PC-3 (cell line): ENCODE measurements at regions not wholly inside any gene's neighbourhood (a gene's known extent, or its start where the extent isn't known, plus 50 kb on each side); places are given as distances from the start of the nearest gene placed in this dataset.

Experiments
- ATAC-seq: fragments of 200-7000 bp; cut with Tn5 transposase; 2 replicates; pipeline ENCODE4 v1.9.1; 2020; ENCODE audit warnings: mild to moderate bottlenecking, moderate library complexity
- BruUV-seq: library from RNA; stranded (reverse); fragments of 400-500 nt; replicated peaks from 2 replicates; lab custom pipeline; 2021; lab: Mats Ljungman, UMichigan
- CTCF ChIA-PET: fragments of 300-600 bp; sonication (Branson Sonifier 250); formaldehyde crosslinking; loops from one replicate; lab custom pipeline; 2022; ENCODE audit warnings: antibody characterized with exemption; lab: Charles Lee
- POLR2A ChIA-PET: fragments of 300-600 bp; sonication (Branson Sonifier 250); formaldehyde crosslinking; loops from one replicate; lab custom pipeline; 2022; ENCODE audit warnings: antibody characterized with exemption; ENCODE audit not compliant: unreplicated experiment; lab: Charles Lee
- DNase-seq: peaks from one replicate; pipeline ENCODE4 v3.0.0-alpha.2; 2015
- H2AFZ ChIP-seq: fragments of 300-600 bp; sonication (generic); 2 replicates; pipeline ENCODE4 v1.6.0; 2016; ENCODE audit warnings: antibody characterized with exemption, low read length
- H3F3A ChIP-seq: fragments of 300-600 bp; sonication (generic); one replicate; pipeline ENCODE4 v1.6.0; 2017; ENCODE audit warnings: antibody characterized with exemption, low read length, control low read depth, mild to moderate bottlenecking; ENCODE audit not compliant: unreplicated experiment
- H3K27ac ChIP-seq: fragments of 300-600 bp; sonication (generic); 2 replicates; pipeline ENCODE4 v1.5.1; 2016; ENCODE audit warnings: mild to moderate bottlenecking, low read length
- H3K27me3 ChIP-seq: fragments of 300-600 bp; sonication (generic); 2 replicates; pipeline ENCODE4 v1.6.1; 2016; ENCODE audit warnings: low read length, mixed read lengths
- H3K36me3 ChIP-seq: fragments of 300-600 bp; sonication (generic); 2 replicates; pipeline ENCODE4 v1.6.1; 2016; ENCODE audit warnings: low read depth, mixed run types, low read length, mixed read lengths
- H3K4me1 ChIP-seq: fragments of 300-600 bp; sonication (generic); 2 replicates; pipeline ENCODE4 v1.5.1; 2016; ENCODE audit warnings: low read length; ENCODE audit not compliant: insufficient read depth
- H3K4me2 ChIP-seq: fragments of 300-600 bp; sonication (generic); 2 replicates; pipeline ENCODE4 v1.6.0; 2016; ENCODE audit warnings: low read length
- H3K4me3 ChIP-seq: fragments of 300-600 bp; sonication (generic); 2 replicates; pipeline ENCODE4 v1.5.1; 2016; ENCODE audit warnings: mild to moderate bottlenecking, low read length, mixed read lengths
- H3K79me2 ChIP-seq: fragments of 300-600 bp; sonication (generic); 2 replicates; pipeline ENCODE4 v1.6.1; 2017; ENCODE audit warnings: low read length, mixed read lengths
- H3K9ac ChIP-seq: fragments of 300-600 bp; sonication (generic); 2 replicates; pipeline ENCODE4 v1.6.0; 2016; ENCODE audit warnings: mild to moderate bottlenecking, low read length
- H3K9me2 ChIP-seq: fragments of 300-600 bp; sonication (generic); replicated peaks from 2 replicates; pipeline ENCODE4 v1.6.1; 2016; ENCODE audit warnings: mixed run types, low read length, mixed read lengths
- H3K9me3 ChIP-seq: fragments of 300-600 bp; sonication (generic); 2 replicates; pipeline ENCODE4 v1.6.1; 2016; ENCODE audit warnings: low read length, mixed read lengths
- H4K20me1 ChIP-seq: fragments of 300-600 bp; sonication (generic); 2 replicates; pipeline ENCODE4 v1.6.1; 2016; ENCODE audit warnings: low read length, mixed read lengths
- EZH2 ChIP-seq: fragments of 300-600 bp; sonication (generic); IDR thresholded peaks from one replicate; pipeline ENCODE4 v1.6.1; 2017; ENCODE audit warnings: antibody characterized with exemption, mild to moderate bottlenecking, low read length; ENCODE audit not compliant: unreplicated experiment
- EZH2phosphoT487 ChIP-seq: fragments of 300-600 bp; sonication (generic); IDR thresholded peaks from 2 replicates; pipeline ENCODE4 v1.6.1; 2018; ENCODE audit warnings: mild to moderate bottlenecking, antibody characterized with exemption, low read length, borderline replicate concordance
- intact Hi-C: fragments of 100-400 bp; cut with micrococcal nuclease; formaldehyde crosslinking; loops from 2 replicates; pipeline ENCODE4 v1.9.0; 2023
- TF ChIP-seq, protein P1 (sequence below): fragments of 300-600 bp; sonication (generic); conservative IDR thresholded peaks from 2 replicates; pipeline ENCODE4 v1.5.1; 2017; ENCODE audit warnings: antibody characterized with exemption, low read depth, mild to moderate bottlenecking, low read length

GRCh38 chr11:69903211-69903610 lies 84.0 kb upstream of the FGF3 start:
- TF ChIP-seq EZH2phosphoT487 (no peak), EZH2 (no peak)
- TF ChIP-seq, protein P1, sequence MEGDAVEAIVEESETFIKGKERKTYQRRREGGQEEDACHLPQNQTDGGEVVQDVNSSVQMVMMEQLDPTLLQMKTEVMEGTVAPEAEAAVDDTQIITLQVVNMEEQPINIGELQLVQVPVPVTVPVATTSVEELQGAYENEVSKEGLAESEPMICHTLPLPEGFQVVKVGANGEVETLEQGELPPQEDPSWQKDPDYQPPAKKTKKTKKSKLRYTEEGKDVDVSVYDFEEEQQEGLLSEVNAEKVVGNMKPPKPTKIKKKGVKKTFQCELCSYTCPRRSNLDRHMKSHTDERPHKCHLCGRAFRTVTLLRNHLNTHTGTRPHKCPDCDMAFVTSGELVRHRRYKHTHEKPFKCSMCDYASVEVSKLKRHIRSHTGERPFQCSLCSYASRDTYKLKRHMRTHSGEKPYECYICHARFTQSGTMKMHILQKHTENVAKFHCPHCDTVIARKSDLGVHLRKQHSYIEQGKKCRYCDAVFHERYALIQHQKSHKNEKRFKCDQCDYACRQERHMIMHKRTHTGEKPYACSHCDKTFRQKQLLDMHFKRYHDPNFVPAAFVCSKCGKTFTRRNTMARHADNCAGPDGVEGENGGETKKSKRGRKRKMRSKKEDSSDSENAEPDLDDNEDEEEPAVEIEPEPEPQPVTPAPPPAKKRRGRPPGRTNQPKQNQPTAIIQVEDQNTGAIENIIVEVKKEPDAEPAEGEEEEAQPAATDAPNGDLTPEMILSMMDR = no peak
- intact Hi-C loops = no loop called here
- Histone ChIP-seq H3K27ac (no peak overlapping the region), H3K9me2 (no peaks in the 10 kb centered on the region), H3K27me3 (no peaks in the 10 kb centered on the region), H3K36me3 (no peaks in the 10 kb centered on the region), H2AFZ (no peak overlapping the region), H3K4me1 (peaks cover 20% of the 10 kb centered on the region), H3K9ac (no peak overlapping the region), H4K20me1 (no peaks in the 10 kb centered on the region), H3F3A (no peaks in the 10 kb centered on the region), H3K4me2 (no peak overlapping the region), H3K4me3 (no peak overlapping the region), H3K9me3 (no peaks in the 10 kb centered on the region), H3K79me2 (no peaks in the 10 kb centered on the region)
- DNase-seq (no peak), ATAC-seq (no peak)
- POLR2A ChIA-PET = no interaction called here
- CTCF ChIA-PET = no interaction called here
- BruUV-seq = no TSS peak

DNA sequence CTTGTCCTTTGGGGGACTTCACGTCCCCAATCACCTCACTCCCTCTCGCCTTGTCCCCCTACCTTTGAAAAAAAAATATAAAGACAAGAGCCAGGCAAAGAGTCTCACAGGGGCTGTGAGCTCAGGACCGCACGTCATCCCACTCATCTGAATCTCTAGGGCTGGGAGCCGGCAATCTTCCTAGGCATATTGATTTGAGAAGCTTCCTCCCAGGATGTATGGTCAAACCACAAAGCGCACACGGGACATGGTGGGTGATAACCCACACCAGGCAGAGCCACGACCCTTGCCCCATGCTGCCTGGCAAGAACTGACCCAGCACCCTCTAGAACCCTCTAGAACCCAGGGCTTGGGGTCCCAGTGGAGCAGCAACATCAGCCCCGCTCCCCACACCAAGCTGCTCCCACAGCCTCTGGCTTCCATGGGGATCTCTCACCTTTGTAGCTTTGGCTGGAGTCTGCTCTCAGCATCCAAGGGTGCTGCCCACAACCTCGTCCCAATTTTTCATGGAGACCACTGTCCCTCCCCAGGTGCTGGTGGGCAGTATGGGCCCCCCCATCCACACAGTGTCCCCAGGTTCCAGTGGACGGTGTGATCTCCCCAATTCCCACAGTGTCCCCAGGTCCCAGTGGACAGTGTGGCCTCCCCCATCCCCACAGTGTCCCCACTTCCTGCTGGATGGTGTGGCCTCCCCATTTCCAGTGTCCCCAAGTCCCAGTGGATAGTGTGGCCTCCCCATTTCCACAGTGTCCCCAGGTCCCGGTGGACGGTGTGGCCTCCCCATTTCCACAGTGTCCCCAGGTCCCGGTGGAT lies 85.2 kb upstream of the FGF3 start:
- Histone ChIP-seq H3K4me1 (peaks cover 20% of the 10 kb centered on the region), H3K9me2 (no peaks in the 10 kb centered on the region)
- POLR2A ChIA-PET = no interaction called here

More for the DNA sequence above, 85.2 kb upstream of the FGF3 start:
- CTCF ChIA-PET = no interaction called here
- no peak overlapping the region for H3K9ac ChIP-seq
- no TSS peak for BruUV-seq
- no peaks in the 10 kb centered on the region for H3K79me2 ChIP-seq
- DNase-seq = no peak
- no peak overlapping the region for H3K4me3 ChIP-seq
- intact Hi-C loops = no loop called here
- TF ChIP-seq, protein P1 = no peak
- TF ChIP-seq EZH2phosphoT487 = no peak
- no peak for TF ChIP-seq EZH2
- no peaks in the 10 kb centered on the region for H4K20me1 ChIP-seq
- no peaks in the 10 kb centered on the region for H3F3A ChIP-seq
- no peaks in the 10 kb centered on the region for H3K36me3 ChIP-seq
- no peak for ATAC-seq
- no peak overlapping the region for H3K27ac ChIP-seq
- H3K9me3 ChIP-seq = no peaks in the 10 kb centered on the region
- no peak overlapping the region for H2AFZ ChIP-seq
- no peak overlapping the region for H3K4me2 ChIP-seq
- no peaks in the 10 kb centered on the region for H3K27me3 ChIP-seq
